GM06990 (cell line): ENCODE measurements at regions not wholly inside any gene's neighbourhood (a gene's known extent, or its start where the extent isn't known, plus 50 kb on each side); places are given as distances from the start of the nearest gene placed in this dataset.

Source experiments
- DNase-seq: peaks from one replicate; pipeline ENCODE4 v3.0.0-alpha.2; 2011; ENCODE audit not compliant: insufficient read length; ENCODE audit errors: extremely low read depth
- H3K27me3 ChIP-seq: replicated peaks from 2 replicates; pipeline ENCODE4 v1.6.0; 2011; ENCODE audit warnings: low read length; ENCODE audit not compliant: control insufficient read depth, insufficient read depth
- H3K36me3 ChIP-seq: 2 replicates; pipeline ENCODE4 v1.5.1; 2011; ENCODE audit warnings: low read length; ENCODE audit not compliant: control insufficient read depth, insufficient read depth
- H3K4me3 ChIP-seq: replicated peaks from 2 replicates; pipeline ENCODE4 v1.5.1; 2011; ENCODE audit warnings: low read depth, mild to moderate bottlenecking, control low read depth, low read length
- CTCF ChIP-seq: IDR thresholded peaks from 2 replicates; pipeline ENCODE4 v1.5.1; 2011; ENCODE audit warnings: low read length, control low read depth, mild to moderate bottlenecking, inconsistent platforms; ENCODE audit not compliant: insufficient read depth, poor library complexity, severe bottlenecking

- DNase-seq = no peak
- no peak for TF ChIP-seq CTCF
- Histone ChIP-seq H3K4me3 (no peak overlapping the region), H3K27me3 (no peaks in the 10 kb centered on the region), H3K36me3 (no peaks in the 10 kb centered on the region)
These were observed 1927.2 kb downstream of the TP53TG3F start for GRCh38 chr16:35386619-35387018.

GRCh38 chr16:35391328-35391727 lies 1931.9 kb downstream of the TP53TG3F start:
- H3K27me3 ChIP-seq = no peaks in the 10 kb centered on the region
- DNase-seq = no peak
- no peaks in the 10 kb centered on the region for H3K36me3 ChIP-seq
- peak; percentile 62 for TF ChIP-seq CTCF
- no peak overlapping the region for H3K4me3 ChIP-seq

- H3K27me3 ChIP-seq = no peaks in the 10 kb centered on the region
- no peak for DNase-seq
- TF ChIP-seq CTCF = no peak
- H3K36me3 ChIP-seq = no peaks in the 10 kb centered on the region
- no peak overlapping the region for H3K4me3 ChIP-seq
These were observed 1938.8 kb downstream of the TP53TG3F start for GRCh38 chr16:35398180-35398579.

GRCh38 chr16:35399133-35399532 lies 1939.7 kb downstream of the TP53TG3F start:
- H3K27me3 ChIP-seq = no peaks in the 10 kb centered on the region
- no peak for DNase-seq
- no peaks in the 10 kb centered on the region for H3K36me3 ChIP-seq
- TF ChIP-seq CTCF = no peak
- no peak overlapping the region for H3K4me3 ChIP-seq

GRCh38 chr16:35404273-35404672 lies 1944.9 kb downstream of the TP53TG3F start:
- DNase-seq = no peak
- Histone ChIP-seq H3K4me3 (no peak overlapping the region), H3K27me3 (no peaks in the 10 kb centered on the region), H3K36me3 (no peaks in the 10 kb centered on the region)
- no peak for TF ChIP-seq CTCF

- DNase-seq = no peak
- Histone ChIP-seq H3K36me3 (no peaks in the 10 kb centered on the region), H3K27me3 (no peaks in the 10 kb centered on the region), H3K4me3 (no peak overlapping the region)
- TF ChIP-seq CTCF = no peak
These were observed 1946.1 kb downstream of the TP53TG3F start for GRCh38 chr16:35405526-35405925.
